ENCODE measurements at regions not wholly inside any gene's neighbourhood (a gene's known extent, or its start where the extent isn't known, plus 50 kb on each side); places are given as distances from the start of the nearest gene placed in this dataset.
A peak's percentile ranks its signal among the peaks of the same experiment; 100 is the strongest.

DNA sequence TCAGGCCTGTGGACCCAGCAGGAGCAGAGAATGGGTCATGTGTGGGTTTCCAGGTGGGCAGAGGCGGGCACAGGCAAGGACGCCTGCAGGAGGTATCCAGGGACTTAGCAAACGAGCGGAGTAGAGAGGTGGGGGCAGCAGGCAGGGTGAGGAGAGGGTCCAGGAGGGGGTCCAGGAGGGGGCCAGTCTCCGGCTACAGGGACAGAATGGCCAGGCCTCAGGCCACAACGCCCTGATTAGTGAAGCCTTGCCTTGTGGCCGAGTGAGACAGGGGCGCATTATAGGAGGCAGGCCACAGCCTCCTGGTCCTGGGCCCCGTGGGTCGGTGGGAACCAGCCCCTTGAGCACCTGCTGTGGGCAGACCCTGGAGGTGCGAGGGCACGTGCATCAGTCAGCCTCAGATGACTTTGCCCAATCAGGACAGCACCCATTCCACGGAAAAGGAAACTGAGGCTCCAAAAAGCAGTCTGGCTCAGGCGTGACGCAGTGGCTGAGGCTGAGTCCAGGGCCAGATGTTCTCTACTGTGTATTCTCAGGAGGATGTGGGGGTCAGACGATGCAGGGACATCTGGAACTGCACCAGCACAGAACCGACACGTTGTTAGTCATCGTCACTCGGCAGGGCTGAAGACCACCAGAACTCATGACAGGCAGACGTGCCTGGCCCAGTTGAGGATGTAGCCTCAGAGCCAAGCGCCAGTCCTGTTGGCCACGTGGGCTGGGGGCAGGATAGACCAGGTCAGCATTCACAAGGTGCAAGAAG, 113.7 kb downstream of the CRYAA start:
- peaks cover 0 to 11% (median 0%) of the 10 kb centered on the region in 4 experiments for H3K27me3 ChIP-seq (replicated peaks in 1 of 4; ENCODE audit: control extremely low read depth in 1 of 4, control insufficient read depth in 3 of 4, insufficient read depth in 4 of 4, low read length in 3 of 4)
- intact Hi-C loops (cut with micrococcal nuclease), result no loop called here
- 90% methylated on average over 22 of the region's 23 CpGs for WGBS (ENCODE audit: insufficient coverage)
- H3K4me3 ChIP-seq (ENCODE audit: control extremely low read depth in 1 of 5, extremely low read depth in 1 of 5, insufficient read depth in 1 of 5, low read depth in 2 of 5, low read length in 4 of 5), result no peak overlapping the region
- TF ChIP-seq EZH2 (IDR thresholded peaks at IDR 0.05; ENCODE audit: borderline replicate concordance, insufficient read depth, low read depth, low read length, poor library complexity, severe bottlenecking), result no peak
- TF ChIP-seq, protein P1, sequence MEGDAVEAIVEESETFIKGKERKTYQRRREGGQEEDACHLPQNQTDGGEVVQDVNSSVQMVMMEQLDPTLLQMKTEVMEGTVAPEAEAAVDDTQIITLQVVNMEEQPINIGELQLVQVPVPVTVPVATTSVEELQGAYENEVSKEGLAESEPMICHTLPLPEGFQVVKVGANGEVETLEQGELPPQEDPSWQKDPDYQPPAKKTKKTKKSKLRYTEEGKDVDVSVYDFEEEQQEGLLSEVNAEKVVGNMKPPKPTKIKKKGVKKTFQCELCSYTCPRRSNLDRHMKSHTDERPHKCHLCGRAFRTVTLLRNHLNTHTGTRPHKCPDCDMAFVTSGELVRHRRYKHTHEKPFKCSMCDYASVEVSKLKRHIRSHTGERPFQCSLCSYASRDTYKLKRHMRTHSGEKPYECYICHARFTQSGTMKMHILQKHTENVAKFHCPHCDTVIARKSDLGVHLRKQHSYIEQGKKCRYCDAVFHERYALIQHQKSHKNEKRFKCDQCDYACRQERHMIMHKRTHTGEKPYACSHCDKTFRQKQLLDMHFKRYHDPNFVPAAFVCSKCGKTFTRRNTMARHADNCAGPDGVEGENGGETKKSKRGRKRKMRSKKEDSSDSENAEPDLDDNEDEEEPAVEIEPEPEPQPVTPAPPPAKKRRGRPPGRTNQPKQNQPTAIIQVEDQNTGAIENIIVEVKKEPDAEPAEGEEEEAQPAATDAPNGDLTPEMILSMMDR (IDR thresholded peaks at IDR 0.05), result no peak
- H3K4me2 ChIP-seq (replicated peaks; ENCODE audit: low read depth, low read length, poor library complexity, severe bottlenecking), result no peak overlapping the region
- H4K20me1 ChIP-seq (ENCODE audit: control insufficient read depth, insufficient read depth, low read length, poor library complexity, severe bottlenecking), result no peaks in the 10 kb centered on the region
- Mint-ChIP-seq H3K4me3 (no peak overlapping the region), H3K27ac (peak overlapping the region; percentile 32), H3K4me1 (peaks cover 6% of the 10 kb centered on the region), H3K27me3 (peaks cover 9% of the 10 kb centered on the region), H3K9me3 (ENCODE audit: insufficient read depth) (no peaks in the 10 kb centered on the region)
- ATAC-seq (ENCODE audit: low read depth) (no peak), DNase-seq (no peak)
- ChIA-PET POLR2A (no interaction called here), CTCF (interaction anchor here (1.0 kb wide), 1 partner anchor 11 kb away, joined by 3 read pairs; no protein-coding TSS in a partner anchor)
- H3K4me1 ChIP-seq (ENCODE audit: control insufficient read depth in 2 of 2, insufficient read depth in 2 of 2, low read length in 2 of 2), result no peaks in the 10 kb centered on the region
- no peaks in the 10 kb centered on the region for H3K79me2 ChIP-seq (ENCODE audit: control insufficient read depth, insufficient read depth, low read length)
- peaks cover 0 to 3% (median 0%) of the 10 kb centered on the region in 3 donors for H3K9me3 ChIP-seq (ENCODE audit: control extremely low read depth in 1 of 3, control insufficient read depth in 2 of 3, insufficient read depth in 1 of 3, low read length in 2 of 3)
- no peaks in the 10 kb centered on the region for H3K36me3 ChIP-seq (replicated peaks in 1 of 2; ENCODE audit: control extremely low read depth in 1 of 2, control insufficient read depth in 1 of 2, extremely low read depth in 1 of 2, insufficient read depth in 2 of 2, low read length in 1 of 2)
- no peak overlapping the region for H3K27ac ChIP-seq (ENCODE audit: low read length in 2 of 2)
- no peak overlapping the region for H2AFZ ChIP-seq (ENCODE audit: insufficient read depth, low read depth, low read length, poor library complexity, severe bottlenecking)
- no peak overlapping the region for H3K9ac ChIP-seq (ENCODE audit: low read length)

DNA sequence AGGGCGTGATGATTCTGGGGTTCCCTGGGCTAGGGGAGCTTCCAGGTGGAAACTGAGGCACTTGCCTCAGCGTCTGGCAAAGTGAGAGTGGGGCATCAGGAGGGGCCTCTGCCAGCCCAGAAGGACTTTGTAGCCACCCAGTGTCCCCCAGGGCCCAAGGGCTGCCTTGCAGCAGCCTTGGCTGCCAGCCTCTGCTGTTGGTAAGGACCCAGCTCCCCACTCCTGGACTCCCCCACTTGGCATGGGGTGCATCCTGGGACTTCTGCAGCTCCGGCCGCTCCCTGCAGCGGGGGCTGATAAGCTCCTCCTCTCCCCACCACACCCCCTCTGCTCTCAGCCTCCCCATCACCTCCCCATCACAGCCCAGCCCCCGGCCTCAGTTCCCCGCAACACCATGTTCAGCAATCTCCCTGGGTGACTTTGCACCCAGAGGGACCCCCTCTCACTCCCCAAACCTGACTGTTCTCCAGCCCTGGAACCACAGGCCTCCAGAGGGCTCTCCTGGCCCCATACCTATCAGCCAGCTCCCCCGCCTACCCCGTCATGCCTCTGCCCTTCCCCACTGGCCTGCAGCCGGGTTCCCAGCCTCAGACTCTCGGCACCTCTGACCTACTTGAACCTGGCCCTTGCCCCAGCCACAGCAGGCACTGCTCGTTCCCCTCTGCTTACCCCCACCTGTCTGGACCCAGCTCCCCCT, 113.0 kb downstream of the CRYAA start:
- no peak for TF ChIP-seq EZH2 (IDR thresholded peaks at IDR 0.05; ENCODE audit: borderline replicate concordance, insufficient read depth, low read depth, low read length, poor library complexity, severe bottlenecking)
- TF ChIP-seq, protein P1 (IDR thresholded peaks at IDR 0.05), result no peak
- no peaks in the 10 kb centered on the region for H3K9me3 Mint-ChIP-seq (ENCODE audit: insufficient read depth)
- Histone ChIP-seq H3K4me1 (ENCODE audit: control insufficient read depth in 2 of 2, insufficient read depth in 2 of 2, low read length in 2 of 2) (no peaks in the 10 kb centered on the region), H4K20me1 (ENCODE audit: control insufficient read depth, insufficient read depth, low read length, poor library complexity, severe bottlenecking) (no peaks in the 10 kb centered on the region), H3K4me2 (replicated peaks; ENCODE audit: low read depth, low read length, poor library complexity, severe bottlenecking) (no peak overlapping the region), H3K36me3 (replicated peaks in 1 of 2; ENCODE audit: control extremely low read depth in 1 of 2, control insufficient read depth in 1 of 2, extremely low read depth in 1 of 2, insufficient read depth in 2 of 2, low read length in 1 of 2) (no peaks in the 10 kb centered on the region), H3K27ac (ENCODE audit: low read length in 2 of 2) (no peak overlapping the region), H3K4me3 (ENCODE audit: control extremely low read depth in 1 of 5, extremely low read depth in 1 of 5, insufficient read depth in 1 of 5, low read depth in 2 of 5, low read length in 4 of 5) (no peak overlapping the region), H3K9me3 (ENCODE audit: control extremely low read depth in 1 of 3, control insufficient read depth in 2 of 3, insufficient read depth in 1 of 3, low read length in 2 of 3) (peaks cover 0 to 3% (median 0%) of the 10 kb centered on the region in 3 donors), H2AFZ (ENCODE audit: insufficient read depth, low read depth, low read length, poor library complexity, severe bottlenecking) (no peak overlapping the region), H3K79me2 (ENCODE audit: control insufficient read depth, insufficient read depth, low read length) (no peaks in the 10 kb centered on the region), H3K27me3 (replicated peaks in 1 of 4; ENCODE audit: control extremely low read depth in 1 of 4, control insufficient read depth in 3 of 4, insufficient read depth in 4 of 4, low read length in 3 of 4) (peaks cover 0 to 15% (median under 1%) of the 10 kb centered on the region in 4 experiments), H3K9ac (ENCODE audit: low read length) (no peak overlapping the region)
- H3K27ac Mint-ChIP-seq, result no peak overlapping the region
- ATAC-seq (ENCODE audit: low read depth) (no peak), DNase-seq (no peak)
- ChIA-PET POLR2A (no interaction called here), CTCF (no interaction called here)
- H3K4me3 Mint-ChIP-seq, result no peak overlapping the region
- intact Hi-C loops (cut with micrococcal nuclease), result no loop called here
- peaks cover 9% of the 10 kb centered on the region for H3K27me3 Mint-ChIP-seq
- H3K4me1 Mint-ChIP-seq, result peaks cover 6% of the 10 kb centered on the region
- 87% methylated on average over 8 of the region's 12 CpGs for WGBS (ENCODE audit: insufficient coverage)

All from B cell (primary cell).